Esophagus squamous epithelium (tissue), 5 donors: ENCODE measurements at regions not wholly inside any gene's neighbourhood (a gene's known extent, or its start where the extent isn't known, plus 50 kb on each side); places are given as distances from the start of the nearest gene placed in this dataset.
A peak's percentile ranks its signal among the peaks of the same experiment; 100 is the strongest.

Experiments used
- DNase-seq: peaks from one replicate; lab custom pipeline; 2025; lab: John Stamatoyannopoulos, UW
- H3K27ac ChIP-seq, 4 donors: fragments of 200-600 bp; sonication (generic); one replicate each; pipeline ENCODE4 v1.5.1; 2016 to 2019; ENCODE audit warnings: mild to moderate bottlenecking in 1 of 4
- H3K27me3 ChIP-seq, 4 donors: fragments of 200-600 bp; sonication (generic); 1 replicate in 3 of 4; 2 replicates in 1 of 4; pipeline versions ENCODE4 v1.5.1 to v1.6.0; 2017 to 2021; ENCODE audit warnings: antibody characterized with exemption in 1 of 4
- H3K36me3 ChIP-seq, 3 donors: fragments of 200-600 bp; sonication (generic); one replicate each; pipeline ENCODE4 v1.5.1; 2016 to 2019
- H3K4me1 ChIP-seq, 3 donors: fragments of 200-600 bp; sonication (generic); one replicate each; pipeline ENCODE4 v1.5.1; 2017 to 2019
- H3K4me3 ChIP-seq, 4 donors: fragments of 200-600 bp; sonication (generic); 1 replicate in 3 of 4; 2 replicates in 1 of 4; pipeline ENCODE4 v1.5.1; 2016 to 2019; ENCODE audit warnings: mild to moderate bottlenecking in 2 of 4, moderate library complexity in 1 of 4
- H3K9me3 ChIP-seq, 3 donors: fragments of 200-600 bp; sonication (generic); one replicate each; pipeline ENCODE4 v1.5.1; 2016 to 2019
- POLR2A ChIP-seq, 4 donors: fragments of 450-650 bp; IDR thresholded peaks; one replicate each; pipeline ENCODE4 v1.6.1; 2017; ENCODE audit warnings: antibody characterized with exemption in 4 of 4, mild to moderate bottlenecking in 4 of 4, moderate library complexity in 3 of 4
- WGBS, 2 donors: methylation state at CpG; one replicate each; pipeline ENCODE4 v1.1.5; 2018; 5-methylcytosine and 5-hydroxymethylcytosine counted together
- intact Hi-C: fragments of 100-400 bp; cut with DNase I; formaldehyde crosslinking; loops from one replicate; pipeline ENCODE4 v1.15.0; 2022
- TF ChIP-seq, protein P1 (sequence below), 6 experiments: fragments of 450-650 bp in 4 of 6; fragments of 200-600 bp in 2 of 6; sonication (generic) in 2 of 6; IDR thresholded peaks; one replicate each; pipeline ENCODE4 v1.5.1; 2016 to 2019; ENCODE audit warnings: antibody characterized with exemption in 6 of 6, mild to moderate bottlenecking in 4 of 6, moderate library complexity in 4 of 6
- donor health status: DM: yes; HTN: yes; CAD: no.

DNA sequence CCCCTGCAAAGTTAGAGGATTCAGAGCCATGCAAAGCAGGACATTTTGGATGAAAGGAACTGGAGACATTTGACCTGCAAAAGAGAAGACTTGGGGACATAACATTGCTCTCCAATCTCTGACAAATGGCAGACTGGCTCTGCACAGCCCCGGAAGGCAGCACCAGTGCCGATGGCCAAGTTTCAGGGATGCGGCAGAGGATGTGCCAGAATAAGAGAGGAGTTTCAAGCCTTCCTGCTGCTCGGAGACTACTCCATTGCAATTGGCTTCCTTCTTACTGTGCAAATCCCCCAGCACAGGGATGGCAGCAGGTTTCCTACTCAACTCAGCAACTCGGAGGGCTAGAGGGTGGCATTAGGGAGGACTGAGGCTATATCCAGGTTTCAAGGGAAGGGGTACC, 268.8 kb upstream of the ZMIZ1 start:
- intact Hi-C loops: no loop called here
- TF ChIP-seq, protein P1, sequence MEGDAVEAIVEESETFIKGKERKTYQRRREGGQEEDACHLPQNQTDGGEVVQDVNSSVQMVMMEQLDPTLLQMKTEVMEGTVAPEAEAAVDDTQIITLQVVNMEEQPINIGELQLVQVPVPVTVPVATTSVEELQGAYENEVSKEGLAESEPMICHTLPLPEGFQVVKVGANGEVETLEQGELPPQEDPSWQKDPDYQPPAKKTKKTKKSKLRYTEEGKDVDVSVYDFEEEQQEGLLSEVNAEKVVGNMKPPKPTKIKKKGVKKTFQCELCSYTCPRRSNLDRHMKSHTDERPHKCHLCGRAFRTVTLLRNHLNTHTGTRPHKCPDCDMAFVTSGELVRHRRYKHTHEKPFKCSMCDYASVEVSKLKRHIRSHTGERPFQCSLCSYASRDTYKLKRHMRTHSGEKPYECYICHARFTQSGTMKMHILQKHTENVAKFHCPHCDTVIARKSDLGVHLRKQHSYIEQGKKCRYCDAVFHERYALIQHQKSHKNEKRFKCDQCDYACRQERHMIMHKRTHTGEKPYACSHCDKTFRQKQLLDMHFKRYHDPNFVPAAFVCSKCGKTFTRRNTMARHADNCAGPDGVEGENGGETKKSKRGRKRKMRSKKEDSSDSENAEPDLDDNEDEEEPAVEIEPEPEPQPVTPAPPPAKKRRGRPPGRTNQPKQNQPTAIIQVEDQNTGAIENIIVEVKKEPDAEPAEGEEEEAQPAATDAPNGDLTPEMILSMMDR (IDR thresholded peaks at IDR 0.05): no peak
- TF ChIP-seq POLR2A (IDR thresholded peaks at IDR 0.05): no peak
- no peak overlapping the region for H3K27ac ChIP-seq
- no peaks in the 10 kb centered on the region for H3K9me3 ChIP-seq
- H3K4me1 ChIP-seq: peaks cover 17 to 47% (median 29%) of the 10 kb centered on the region in 3 donors
- H3K36me3 ChIP-seq: no peaks in the 10 kb centered on the region
- no peaks in the 10 kb centered on the region for H3K27me3 ChIP-seq
- WGBS, 2 donors: 85 to 88% methylated on average over 3 to 4 of the region's 5 CpGs
- H3K4me3 ChIP-seq: no peak overlapping the region
- DNase-seq: no peak

DNA sequence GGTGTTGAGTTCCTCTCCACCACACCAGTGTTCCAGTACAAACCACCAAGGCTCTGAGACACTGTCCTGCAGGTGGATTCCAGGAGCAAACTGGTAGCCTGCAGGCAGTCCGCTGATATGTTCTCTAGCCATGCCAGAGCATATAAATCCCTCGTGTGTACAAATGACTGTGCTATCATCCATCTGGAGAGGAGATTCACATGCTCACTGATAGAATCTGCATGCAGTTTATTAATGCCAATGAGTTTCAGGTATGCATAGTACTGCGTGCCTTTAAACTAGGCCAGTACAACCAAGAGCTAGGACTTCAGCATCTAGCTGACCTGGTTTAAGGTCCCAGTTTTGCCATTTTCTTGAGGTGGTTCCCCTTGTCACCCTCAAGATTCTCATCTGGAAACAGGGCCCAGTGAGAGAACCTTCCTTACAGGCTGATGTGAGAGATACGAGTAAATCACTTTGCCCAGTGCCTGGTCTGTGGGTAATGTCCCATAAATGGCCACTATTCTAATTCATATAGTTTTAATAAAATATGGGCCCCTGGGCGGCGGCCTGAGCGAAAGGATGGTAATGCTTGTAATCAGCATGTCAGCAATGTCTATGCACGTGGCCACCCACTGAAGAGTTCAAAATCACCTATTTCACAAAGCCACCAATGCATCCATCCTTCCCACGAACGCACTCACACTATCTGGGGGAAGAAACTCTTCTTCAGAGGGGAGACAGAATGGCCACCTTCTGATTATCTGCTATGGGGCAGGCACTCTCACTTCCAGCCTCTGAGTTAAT, 268.0 kb upstream of the ZMIZ1 start:
- H3K27ac ChIP-seq: no peak overlapping the region
- DNase-seq: no peak

DNA sequence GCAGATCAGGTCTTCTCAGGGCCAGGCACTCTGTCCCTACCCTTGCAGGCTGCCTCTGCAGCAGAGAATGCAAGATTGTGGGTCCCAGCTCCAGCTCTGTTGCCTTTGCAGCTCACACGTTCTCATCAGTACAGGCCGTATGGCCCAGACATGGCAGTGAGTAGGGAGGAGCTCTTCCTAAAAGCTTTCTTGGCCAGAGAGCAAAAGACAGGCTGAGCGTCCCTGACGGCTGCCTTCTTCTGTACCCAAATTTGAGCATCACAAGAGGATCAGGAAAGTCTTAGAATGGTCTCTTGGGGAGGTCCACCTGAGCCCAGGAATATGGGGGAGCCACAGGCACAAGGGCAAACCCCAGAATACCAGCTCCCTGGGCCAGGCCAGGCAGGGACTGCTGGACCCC, 266.3 kb upstream of the ZMIZ1 start:
- Histone ChIP-seq H3K27me3 (no peaks in the 10 kb centered on the region), H3K4me1 (peaks cover 17 to 71% (median 38%) of the 10 kb centered on the region in 3 donors), H3K4me3 (no peak overlapping the region), H3K27ac (peak overlapping the region; percentile 69 to 87 (median 87)), H3K9me3 (no peaks in the 10 kb centered on the region), H3K36me3 (no peaks in the 10 kb centered on the region)
- intact Hi-C loops: no loop called here
- TF ChIP-seq, protein P1 (IDR thresholded peaks at IDR 0.05): no peak
- no peak for TF ChIP-seq POLR2A (IDR thresholded peaks at IDR 0.05)
- WGBS, 2 donors: 17 to 50% methylated on average over 1 to 2 of the region's 4 CpGs
- DNase-seq: no peak

More for the DNA sequence above, 268.0 kb upstream of the ZMIZ1 start:
- Histone ChIP-seq H3K4me3 (no peak overlapping the region), H3K4me1 (peaks cover 17 to 54% (median 30%) of the 10 kb centered on the region in 3 donors), H3K9me3 (no peaks in the 10 kb centered on the region), H3K36me3 (no peaks in the 10 kb centered on the region), H3K27me3 (no peaks in the 10 kb centered on the region)
- TF ChIP-seq, protein P1 (IDR thresholded peaks at IDR 0.05): no peak
- no peak for TF ChIP-seq POLR2A (IDR thresholded peaks at IDR 0.05)
- intact Hi-C loops: no loop called here
- 83 to 85% methylated on average over 10 of the region's 10 CpGs for WGBS, 2 donors

DNA sequence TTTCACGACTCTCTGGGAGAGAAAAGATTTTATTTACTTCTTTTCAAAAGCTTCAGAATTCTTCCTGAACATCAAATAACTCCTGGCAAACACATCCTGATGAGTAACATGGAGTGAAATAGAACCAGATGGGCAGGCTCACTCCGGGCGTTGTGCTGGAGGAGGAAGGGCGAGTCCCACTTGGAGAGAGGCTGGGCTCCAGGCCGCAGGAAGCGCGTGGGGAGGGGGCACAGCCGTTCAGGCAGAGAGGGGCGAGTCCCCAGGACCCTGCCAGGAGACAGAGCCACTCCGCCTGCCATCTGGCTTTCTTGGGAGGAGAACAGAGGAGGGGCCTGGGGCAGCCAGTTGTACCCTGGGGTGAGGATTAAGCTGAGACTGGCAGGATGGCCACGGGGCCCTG, 265.9 kb upstream of the ZMIZ1 start:
- no peak for DNase-seq
- 44% methylated on average over 8 of the region's 11 CpGs; no CpG with 5 or more reads in 1 of the 2 donors for WGBS, 2 donors
- no peaks in the 10 kb centered on the region for H3K27me3 ChIP-seq
- intact Hi-C loops: no loop called here
- H3K9me3 ChIP-seq: no peaks in the 10 kb centered on the region
- TF ChIP-seq, protein P1 (IDR thresholded peaks at IDR 0.05): no peak
- TF ChIP-seq POLR2A (IDR thresholded peaks at IDR 0.05): no peak
- H3K4me1 ChIP-seq: peaks cover 17 to 75% (median 38%) of the 10 kb centered on the region in 3 donors
- H3K4me3 ChIP-seq: no peak overlapping the region
- peak overlapping the region; percentile 69 to 87 (median 87) for H3K27ac ChIP-seq
- H3K36me3 ChIP-seq: no peaks in the 10 kb centered on the region

DNA sequence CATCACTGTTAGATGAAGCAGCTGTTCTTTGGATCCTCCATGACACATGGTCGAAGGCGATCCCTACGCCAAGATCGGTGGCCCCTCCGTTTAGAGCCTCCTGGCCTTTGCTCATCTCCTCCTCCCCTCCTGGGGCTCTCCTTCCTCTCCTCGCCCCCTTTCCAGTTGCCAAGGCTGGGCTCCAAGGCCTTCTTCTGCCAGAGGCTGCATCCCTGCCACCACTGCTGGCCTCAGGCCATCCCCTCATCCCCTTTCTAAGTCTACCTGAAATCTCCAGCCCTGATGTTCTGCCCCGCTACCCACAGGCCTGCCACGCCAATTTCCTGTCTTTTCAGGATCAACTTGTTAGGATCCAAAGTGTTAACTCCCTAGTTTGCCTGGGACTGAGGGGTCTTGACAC, 265.1 kb upstream of the ZMIZ1 start:
- Histone ChIP-seq H3K9me3 (no peaks in the 10 kb centered on the region), H3K4me1 (peaks cover 17 to 78% (median 38%) of the 10 kb centered on the region in 3 donors)

More for the DNA sequence above, 265.1 kb upstream of the ZMIZ1 start:
- Histone ChIP-seq H3K4me3 (no peak overlapping the region), H3K27me3 (no peaks in the 10 kb centered on the region), H3K27ac (peak overlapping the region in 3 of 4 donors; percentile 87), H3K36me3 (no peaks in the 10 kb centered on the region)
- 90 to 94% methylated on average over 8 of the region's 8 CpGs for WGBS, 2 donors
- TF ChIP-seq, protein P1 (IDR thresholded peaks at IDR 0.05): no peak
- TF ChIP-seq POLR2A (IDR thresholded peaks at IDR 0.05): no peak
- intact Hi-C loops: no loop called here
- no peak for DNase-seq
